GM12878 (cell line): ENCODE measurements at regions not wholly inside any gene's neighbourhood (a gene's known extent, or its start where the extent isn't known, plus 50 kb on each side); places are given as distances from the start of the nearest gene placed in this dataset.

Experiments used
- ATAC-seq: fragments of 200-7000 bp; cut with Tn5 transposase; 3 replicates; pipeline ENCODE4 v1.9.1; 2020; ENCODE audit warnings: mild to moderate bottlenecking, moderate library complexity
- BruUV-seq: library from RNA; stranded (reverse); fragments of 400-500 nt; replicated peaks from 2 replicates; lab custom pipeline; 2021; lab: Mats Ljungman, UMichigan
- CTCF ChIA-PET: fragments of 300-600 bp; sonication (Branson Sonifier 250); formaldehyde crosslinking; extraction: SDS; loops from one replicate; lab custom pipeline; 2021; ENCODE audit warnings: inconsistent platforms; lab: Yijun Ruan, JAX
- POLR2A ChIA-PET: fragments of 350-600 bp; formaldehyde crosslinking; extraction: SDS; loops from one replicate; lab custom pipeline; 2021; ENCODE audit warnings: inconsistent platforms; lab: Charles Lee
- RAD21 ChIA-PET: fragments of 300-600 bp; sonication (Branson Sonifier 250); formaldehyde crosslinking; loops from one replicate; lab custom pipeline; 2023; ENCODE audit warnings: antibody characterized with exemption; ENCODE audit not compliant: unreplicated experiment; lab: Charles Lee
- SMC1A ChIA-PET: fragments of 300-600 bp; sonication (Branson Sonifier 250); formaldehyde crosslinking; loops from one replicate; lab custom pipeline; 2023; ENCODE audit not compliant: unreplicated experiment, uncharacterized antibody; lab: Charles Lee
- DNase-seq: peaks from one replicate; pipeline ENCODE4 v3.0.0-alpha.2; 2011; ENCODE audit warnings: low read depth, low spot score
- FAIRE-seq: peaks from 3 replicates; lab custom pipeline; 2011; peaks lifted over from hg19 to GRCh38; lab: Jason Lieb, UNC
- H2AFZ ChIP-seq: 2 replicates; pipeline ENCODE4 v1.6.0; 2011; ENCODE audit warnings: low read depth, low read length, control low read depth; ENCODE audit not compliant: control insufficient read depth
- H3K27ac ChIP-seq: 2 replicates; pipeline ENCODE4 v1.5.1; 2011; ENCODE audit warnings: control low read depth; ENCODE audit not compliant: control insufficient read depth, insufficient read depth
- H3K27me3 ChIP-seq, 2 experiments: replicated peaks in 1 of 2; 2 replicates each; pipeline versions ENCODE4 v1.6.0 to v1.6.1; 2011; ENCODE audit warnings: low read length in 1 of 2; ENCODE audit not compliant: control insufficient read depth in 2 of 2, insufficient read depth in 2 of 2
- H3K36me3 ChIP-seq, 2 experiments: 2 replicates each; pipeline ENCODE4 v1.5.1; 2011; ENCODE audit warnings: low read length in 1 of 2; ENCODE audit not compliant: control insufficient read depth in 2 of 2, insufficient read depth in 2 of 2
- H3K4me1 ChIP-seq: 2 replicates; pipeline ENCODE4 v1.6.1; 2011; ENCODE audit warnings: mild to moderate bottlenecking, low read length, moderate library complexity, mixed read lengths; ENCODE audit not compliant: control insufficient read depth, insufficient read depth
- H3K4me2 ChIP-seq: 2 replicates; pipeline ENCODE4 v1.6.0; 2011; ENCODE audit warnings: control low read depth; ENCODE audit not compliant: control insufficient read depth, insufficient read depth
- H3K4me3 ChIP-seq: fragments of 200-600 bp; sonication (generic); 2 replicates; pipeline ENCODE4 v1.5.1; 2016
- H3K79me2 ChIP-seq: 2 replicates; pipeline ENCODE4 v1.6.0; 2011; ENCODE audit warnings: low read length; ENCODE audit not compliant: control insufficient read depth, insufficient read depth
- H3K9ac ChIP-seq: 2 replicates; pipeline ENCODE4 v1.8.0; 2011; ENCODE audit warnings: low read length, control low read depth, mixed read lengths; ENCODE audit not compliant: control insufficient read depth, insufficient read depth
- H3K9me3 ChIP-seq: replicated peaks from 3 replicates; pipeline ENCODE4 v1.5.1; 2011; ENCODE audit warnings: mild to moderate bottlenecking, low read length; ENCODE audit not compliant: control insufficient read depth, insufficient read depth
- H4K20me1 ChIP-seq: 2 replicates; pipeline ENCODE4 v1.6.0; 2011; ENCODE audit not compliant: control insufficient read depth, insufficient read depth
- ATF3 ChIP-seq: IDR thresholded peaks from 2 replicates; pipeline ENCODE4 v1.6.1; 2011; ENCODE audit warnings: low read depth, mild to moderate bottlenecking, low read length, moderate library complexity, borderline replicate concordance; ENCODE audit errors: extremely low read depth
- CHD4 ChIP-seq: fragments of 200-600 bp; sonication (generic); IDR thresholded peaks from 2 replicates; pipeline ENCODE4 v1.6.1; 2016; ENCODE audit warnings: mild to moderate bottlenecking
- CREB1 ChIP-seq: IDR thresholded peaks from 2 replicates; pipeline ENCODE4 v1.6.1; 2012; ENCODE audit warnings: low read depth, mild to moderate bottlenecking, inconsistent platforms
- DPF2 ChIP-seq: fragments of 450-650 bp; IDR thresholded peaks from 2 replicates; pipeline ENCODE4 v1.6.1; 2017; ENCODE audit warnings: mild to moderate bottlenecking
- E2F8 ChIP-seq: fragments of 450-650 bp; IDR thresholded peaks from 2 replicates; pipeline ENCODE4 v1.6.1; 2018; ENCODE audit warnings: mild to moderate bottlenecking, low read depth, moderate library complexity; ENCODE audit not compliant: partially characterized antibody
- GATAD2B ChIP-seq: fragments of 450-650 bp; conservative IDR thresholded peaks from 2 replicates; pipeline ENCODE4 v1.6.1; 2017; ENCODE audit warnings: low read depth, mild to moderate bottlenecking, moderate library complexity
- MEF2B ChIP-seq: fragments of 450-650 bp; IDR thresholded peaks from 2 replicates; pipeline ENCODE4 v1.6.1; 2018; ENCODE audit warnings: mild to moderate bottlenecking, moderate library complexity; ENCODE audit not compliant: partially characterized antibody, poor library complexity, severe bottlenecking
- MTA2 ChIP-seq: fragments of 450-650 bp; IDR thresholded peaks from 2 replicates; pipeline ENCODE4 v1.6.1; 2016; ENCODE audit warnings: low read depth, mild to moderate bottlenecking, moderate library complexity
- PML ChIP-seq: IDR thresholded peaks from 2 replicates; pipeline ENCODE4 v1.6.1; 2012; ENCODE audit warnings: low read length, inconsistent platforms
- SIN3A ChIP-seq: IDR thresholded peaks from 2 replicates; pipeline ENCODE4 v1.6.1; 2012; ENCODE audit warnings: low read depth, low read length, improper control_type of control experiment
- SIX5 ChIP-seq: IDR thresholded peaks from 2 replicates; pipeline ENCODE4 v1.6.1; 2011; ENCODE audit warnings: mild to moderate bottlenecking, low read depth, low read length, moderate library complexity; ENCODE audit not compliant: severe bottlenecking
- SREBF1 ChIP-seq: IDR thresholded peaks from 2 replicates; pipeline ENCODE4 v1.6.1; 2012; ENCODE audit warnings: mild to moderate bottlenecking, low read length
- TAF1 ChIP-seq: IDR thresholded peaks from 2 replicates; pipeline ENCODE4 v1.6.1; 2011; ENCODE audit warnings: mild to moderate bottlenecking, low read depth, low read length, borderline replicate concordance
- TCF12 ChIP-seq: IDR thresholded peaks from 2 replicates; pipeline ENCODE4 v1.6.1; 2011; ENCODE audit warnings: low read depth, mild to moderate bottlenecking, low read length
- TCF3 ChIP-seq: IDR thresholded peaks from 2 replicates; pipeline ENCODE4 v1.6.1; 2012; ENCODE audit warnings: low read depth, mild to moderate bottlenecking, low read length, borderline replicate concordance; ENCODE audit not compliant: insufficient read depth
- WGBS: methylation state at CpG from one replicate; pipeline ENCODE4 v1.1.6; 2016; ENCODE audit warnings: low lambda C conversion rate; ENCODE audit not compliant: insufficient replicate concordance, insufficient coverage; ENCODE audit errors: missing lambda C conversion rate; 5-methylcytosine and 5-hydroxymethylcytosine counted together
- in situ Hi-C: fragments of 300-500 bp; cut with MboI; formaldehyde crosslinking; loops from 9 replicates; pipeline ENCODE4 v1.14.3; 2018; ENCODE audit warnings: mixed read lengths
- intact Hi-C: fragments of 100-400 bp; cut with micrococcal nuclease; formaldehyde crosslinking; loops from one replicate; pipeline ENCODE4 v1.14.2; 2022; ENCODE audit not compliant: unreplicated experiment

- POLR2A ChIA-PET: no interaction called here
- Histone ChIP-seq H3K9ac (no peak overlapping the region), H4K20me1 (no peaks in the 10 kb centered on the region), H3K9me3 (no peaks in the 10 kb centered on the region), H3K79me2 (no peaks in the 10 kb centered on the region), H3K27ac (no peak overlapping the region), H3K27me3 (no peaks in the 10 kb centered on the region), H3K36me3 (no peaks in the 10 kb centered on the region), H3K4me1 (no peaks in the 10 kb centered on the region), H3K4me2 (no peak overlapping the region), H2AFZ (no peak overlapping the region), H3K4me3 (no peak overlapping the region)
- ATAC-seq (no peak), DNase-seq (no peak), FAIRE-seq (no peak)
- 33% methylated on average over 1 of the region's 1 CpG for WGBS
- CTCF ChIA-PET: no interaction called here
- RAD21 ChIA-PET: no interaction called here
- SMC1A ChIA-PET: interaction anchor here (0.7 kb wide), 1 partner anchor 73 kb away, joined by 3 read pairs; no protein-coding TSS in a partner anchor
- no TSS peak for BruUV-seq
- in situ Hi-C loops: no loop called here
- TF ChIP-seq MEF2B: no peak
- intact Hi-C loops: no loop called here
Observed at GRCh38 chr13:106961216-106961615, 393.3 kb upstream of the ARGLU1 start.

GRCh38 chr13:106958621-106959048, 390.7 kb upstream of the ARGLU1 start:
- Histone ChIP-seq H3K9me3 (no peaks in the 10 kb centered on the region), H3K4me2 (no peak overlapping the region), H3K4me1 (no peaks in the 10 kb centered on the region), H3K27ac (no peak overlapping the region), H3K36me3 (no peaks in the 10 kb centered on the region), H2AFZ (no peak overlapping the region), H3K9ac (no peak overlapping the region), H3K27me3 (no peaks in the 10 kb centered on the region), H3K4me3 (no peak overlapping the region), H4K20me1 (no peaks in the 10 kb centered on the region), H3K79me2 (no peaks in the 10 kb centered on the region)
- no peak for FAIRE-seq
- ChIA-PET SMC1A (no interaction called here), POLR2A (no interaction called here), RAD21 (no interaction called here), CTCF (no interaction called here)
- 34% methylated on average over 3 of the region's 3 CpGs for WGBS
- ATAC-seq: no peak
- in situ Hi-C loops: no loop called here
- no peak for DNase-seq
- intact Hi-C loops: no loop called here
- BruUV-seq: no TSS peak
- TF ChIP-seq PML: no peak
- TF ChIP-seq SIX5: no peak
- no peak for TF ChIP-seq GATAD2B
- no peak for TF ChIP-seq SREBF1
- no peak for TF ChIP-seq TCF3
- no peak for TF ChIP-seq MTA2
- TF ChIP-seq E2F8: no peak
- TF ChIP-seq SIN3A: no peak
- no peak for TF ChIP-seq ATF3
- no peak for TF ChIP-seq TAF1
- TF ChIP-seq CHD4: no peak
- TF ChIP-seq CREB1: no peak
- no peak for TF ChIP-seq DPF2
- TF ChIP-seq TCF12: no peak
